ENCODE measurements at regions not wholly inside any gene's neighbourhood (a gene's known extent, or its start where the extent isn't known, plus 50 kb on each side); places are given as distances from the start of the nearest gene placed in this dataset.

GRCh38 chr13:106738186-106738678, 170.3 kb upstream of the ARGLU1 start:
- intact Hi-C loops (cut with micrococcal nuclease), result no loop called here
- TF ChIP-seq CBX3 (IDR thresholded peaks at IDR 0.05; ENCODE audit: low read depth) (no peak), RAD21 (IDR thresholded peaks at IDR 0.05; ENCODE audit: low read depth) (no peak), TCF7L2 (IDR thresholded peaks at IDR 0.05; ENCODE audit: borderline replicate concordance, extremely low read depth, insufficient read depth, insufficient read length) (no peak), MAX (IDR thresholded peaks at IDR 0.05) (no peak), CTCF (IDR thresholded peaks at IDR 0.05 in 2 of 3, conservative IDR thresholded peaks at IDR 0.05 in 1 of 3; ENCODE audit: borderline replicate concordance in 1 of 3, insufficient read depth in 1 of 3, low read depth in 2 of 3, low read length in 2 of 3) (no peak), FOSL1 (IDR thresholded peaks at IDR 0.05; ENCODE audit: low read depth) (no peak), EZH2 (IDR thresholded peaks at IDR 0.05) (no peak), ZNF274 (IDR thresholded peaks at IDR 0.05; ENCODE audit: low read depth, low read length) (no peak), EZH2phosphoT487 (IDR thresholded peaks at IDR 0.05; ENCODE audit: borderline replicate concordance) (no peak), REST (IDR thresholded peaks at IDR 0.05; ENCODE audit: low read depth) (no peak), ATF3 (IDR thresholded peaks at IDR 0.05) (no peak), CEBPB (IDR thresholded peaks at IDR 0.05; ENCODE audit: low read depth) (no peak)
- no peaks in the 10 kb centered on the region for H3K36me3 ChIP-seq (ENCODE audit: control insufficient read depth in 1 of 2, insufficient read depth in 2 of 2, low read length in 2 of 2)
- DNase-seq (ENCODE audit: low read depth, low spot score) (no peak), ATAC-seq (no peak)
- CTCF ChIA-PET, result no interaction called here
- H4K20me1 ChIP-seq (ENCODE audit: insufficient read depth), result no peaks in the 10 kb centered on the region
- H3K9me3 ChIP-seq (ENCODE audit: control insufficient read depth in 1 of 2, insufficient read depth in 1 of 2, low read depth in 1 of 2, low read length in 2 of 2), result no peaks in the 10 kb centered on the region
- H2AFZ ChIP-seq (ENCODE audit: low read depth, low read length, poor library complexity, severe bottlenecking), result no peak overlapping the region
- no peak overlapping the region for H3K9ac ChIP-seq (ENCODE audit: low read length)
- H3K9me2 ChIP-seq (ENCODE audit: insufficient read depth), result no peaks in the 10 kb centered on the region
- peaks cover 10% of the 10 kb centered on the region; the same call in 1 of the 2 replicates for H3K27me3 ChIP-seq (ENCODE audit: insufficient read depth, low read length)
- H3K4me3 ChIP-seq (replicated peaks in 1 of 2; ENCODE audit: low read depth in 1 of 2, low read length in 2 of 2), result no peak overlapping the region
- RAD21 ChIA-PET (ENCODE audit: low non-redundant PET in 1 of 2, low total read pairs in 2 of 2, uncharacterized antibody in 2 of 2, unreplicated experiment in 2 of 2), result no interaction called here
- POLR2A ChIA-PET, result no interaction called here
- no peak overlapping the region for H3K27ac ChIP-seq (ENCODE audit: low read depth, low read length)
- H3K4me2 ChIP-seq (ENCODE audit: low read length), result no peak overlapping the region
- no peaks in the 10 kb centered on the region for H3K79me2 ChIP-seq (ENCODE audit: insufficient read depth, low read length)
- no TSS peak for BruUV-seq (replicated peaks)
- H3K4me1 ChIP-seq (ENCODE audit: control insufficient read depth in 1 of 2, insufficient read depth in 2 of 2, low read length in 2 of 2), result no peaks in the 10 kb centered on the region
